Activated CD4-positive, CD25-positive, alpha-beta regulatory T cell treated with anti-CD3 and anti-CD28 coated beads, Interleukin-2, amount 50 U/mL, for 24 hours (primary cell): ENCODE measurements at regions not wholly inside any gene's neighbourhood (a gene's known extent, or its start where the extent isn't known, plus 50 kb on each side); places are given as distances from the start of the nearest gene placed in this dataset.
"Not testable (repeated sequence)": the region's sequence is repeated elsewhere in the genome, so short reads cannot be mapped to it uniquely, and the experiment has no call there.

Source experiments
- ATAC-seq, 2 donors: fragments of 150-1000 bp; cut with Tn5 transposase; one replicate each; pipeline ENCODE4 v1.10.0; 2021; ENCODE audit warnings: mild to moderate bottlenecking in 1 of 2, moderate library complexity in 1 of 2

DNA sequence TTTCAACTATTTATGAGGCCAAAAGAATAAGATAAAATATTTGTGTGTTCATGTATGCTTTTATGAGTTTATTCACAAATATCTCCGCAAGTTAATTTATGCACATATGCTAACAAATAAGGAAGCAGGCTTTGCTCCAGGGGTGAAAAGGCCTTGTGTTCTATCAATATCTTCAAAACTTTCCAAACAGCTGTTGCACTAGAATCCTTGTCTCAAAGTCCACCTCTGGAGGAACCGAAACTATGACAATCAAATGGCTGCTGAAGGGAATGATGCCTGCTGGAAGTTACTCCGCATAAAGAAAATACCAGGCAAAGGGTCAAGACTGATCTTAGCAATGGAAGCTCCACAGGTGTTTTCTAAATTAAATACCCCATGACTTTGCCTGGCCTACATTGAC, 145.0 kb upstream of the GHITM start:
- no peak for ATAC-seq

DNA sequence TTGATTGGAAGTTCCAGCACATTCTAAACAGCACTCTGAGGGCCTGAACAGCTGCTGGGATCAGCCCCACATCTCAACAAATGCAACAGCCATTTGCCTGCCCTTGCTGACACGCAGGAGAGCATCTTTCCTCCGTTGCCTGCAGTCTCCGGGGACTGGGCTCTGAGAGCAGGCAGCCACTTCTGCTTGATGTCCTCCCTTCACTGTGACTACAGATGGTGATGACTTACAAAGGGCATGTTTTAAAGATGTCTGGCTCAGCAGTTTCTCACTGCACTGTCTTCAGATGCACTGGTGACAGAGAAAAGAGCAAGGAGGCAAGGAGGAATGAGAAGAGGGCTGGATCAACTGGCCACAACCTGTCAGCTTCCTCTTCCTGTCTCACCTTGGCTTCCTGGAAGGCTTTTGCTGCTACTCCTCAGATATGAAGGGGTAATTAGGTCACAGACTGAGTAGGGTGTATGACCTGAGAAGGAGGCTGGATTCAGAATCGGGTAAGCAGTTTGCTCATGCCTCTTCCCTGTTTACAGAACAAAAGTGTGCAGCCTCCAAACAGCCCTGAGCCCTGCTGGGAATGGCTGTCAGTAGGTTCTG, 143.5 kb upstream of the GHITM start:
- ATAC-seq, result no peak

DNA sequence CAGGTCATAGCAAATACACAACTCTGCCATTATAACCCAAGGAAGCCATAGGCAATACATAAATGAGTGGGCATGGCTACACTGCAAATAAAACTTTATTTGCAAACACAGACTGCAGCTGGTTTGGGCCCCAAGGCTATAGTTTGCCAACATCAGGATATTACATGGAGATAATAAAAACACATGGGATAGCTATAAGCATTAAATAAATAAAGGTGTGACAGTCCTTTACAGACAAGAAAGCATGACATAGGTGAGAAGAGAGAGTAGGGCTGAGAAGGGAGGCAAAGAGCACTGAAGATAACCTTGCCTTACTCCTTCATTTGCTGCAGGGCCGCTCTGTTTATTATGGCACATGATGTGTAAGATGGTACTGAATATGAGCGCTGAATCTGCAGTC, 135.1 kb upstream of the GHITM start:
- no peak for ATAC-seq

DNA sequence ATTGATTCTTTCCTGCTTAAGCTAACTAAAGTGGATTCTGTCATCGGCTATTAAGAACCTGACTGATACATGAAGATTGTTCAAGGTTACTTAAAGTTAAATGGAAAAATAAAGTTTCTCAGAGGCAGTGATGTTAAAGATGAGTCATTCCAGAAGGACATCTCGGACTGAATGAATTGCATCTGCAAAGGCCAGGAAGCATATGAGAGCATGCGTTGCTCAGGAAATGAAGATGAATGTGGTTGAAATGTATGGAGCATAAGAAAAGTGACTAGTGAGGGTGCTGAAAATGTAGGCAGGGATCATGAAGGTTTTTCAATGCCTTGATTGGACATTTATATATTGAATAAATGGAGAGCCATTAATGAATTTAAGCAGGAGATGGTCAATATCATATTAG, 133.9 kb upstream of the GHITM start:
- no peak for ATAC-seq

DNA sequence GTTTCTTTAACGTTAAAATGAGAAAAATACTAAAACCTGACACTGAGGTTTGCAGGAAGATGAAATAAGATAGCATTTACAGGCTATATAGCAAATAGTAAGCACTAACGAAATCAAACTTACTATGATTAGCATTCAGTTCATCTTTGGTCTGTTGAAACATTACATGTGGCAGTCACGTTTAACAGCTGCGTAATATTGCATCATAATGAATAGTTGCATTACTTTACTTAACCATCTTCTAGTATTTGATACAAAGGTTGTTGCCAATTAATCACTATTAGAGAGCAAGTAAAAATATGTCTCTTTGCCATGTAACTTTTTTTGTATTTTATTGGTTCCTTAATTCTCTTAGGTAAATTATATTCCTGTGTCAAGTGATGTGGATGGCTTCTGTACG, 131.8 kb upstream of the GHITM start:
- ATAC-seq, result no peak

DNA sequence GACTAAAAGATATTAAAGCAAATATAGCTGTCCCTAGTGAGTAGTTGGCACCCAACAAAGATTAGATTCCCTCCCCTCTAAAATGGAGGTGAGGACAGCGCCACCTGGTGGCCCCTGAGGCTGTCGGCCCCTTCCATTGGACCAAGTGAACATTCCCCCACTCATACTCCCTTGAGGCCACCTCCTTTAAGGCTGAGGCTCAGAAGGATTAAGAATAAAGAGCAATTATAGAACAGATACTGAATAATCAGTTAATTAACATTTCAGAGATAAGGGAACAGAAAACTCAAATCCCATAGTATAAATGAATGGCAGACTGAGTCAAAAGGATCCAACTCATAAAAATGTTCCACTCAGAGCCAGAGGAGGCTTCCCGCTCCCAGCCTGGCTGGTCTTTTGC, 130.4 kb upstream of the GHITM start:
- ATAC-seq, result no peak

DNA sequence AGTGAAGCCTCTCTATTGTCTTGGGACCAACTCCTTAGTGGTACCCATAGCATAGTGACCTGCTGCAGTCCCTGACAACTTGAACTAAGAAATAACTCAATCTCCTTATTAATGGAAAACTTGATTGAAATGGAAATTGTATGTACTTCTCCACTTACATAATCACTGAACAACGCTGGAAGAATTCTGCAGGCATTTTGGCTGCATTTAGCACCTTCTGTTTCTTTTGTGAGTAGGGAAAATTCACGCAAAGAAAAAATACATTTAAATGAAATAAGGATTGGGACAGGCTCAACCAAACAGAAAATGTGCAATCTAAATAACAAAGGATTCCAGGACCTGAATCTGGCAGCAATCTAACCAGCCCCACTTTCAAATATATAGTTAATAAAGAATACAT, 126.9 kb upstream of the GHITM start:
- ATAC-seq, result no peak

DNA sequence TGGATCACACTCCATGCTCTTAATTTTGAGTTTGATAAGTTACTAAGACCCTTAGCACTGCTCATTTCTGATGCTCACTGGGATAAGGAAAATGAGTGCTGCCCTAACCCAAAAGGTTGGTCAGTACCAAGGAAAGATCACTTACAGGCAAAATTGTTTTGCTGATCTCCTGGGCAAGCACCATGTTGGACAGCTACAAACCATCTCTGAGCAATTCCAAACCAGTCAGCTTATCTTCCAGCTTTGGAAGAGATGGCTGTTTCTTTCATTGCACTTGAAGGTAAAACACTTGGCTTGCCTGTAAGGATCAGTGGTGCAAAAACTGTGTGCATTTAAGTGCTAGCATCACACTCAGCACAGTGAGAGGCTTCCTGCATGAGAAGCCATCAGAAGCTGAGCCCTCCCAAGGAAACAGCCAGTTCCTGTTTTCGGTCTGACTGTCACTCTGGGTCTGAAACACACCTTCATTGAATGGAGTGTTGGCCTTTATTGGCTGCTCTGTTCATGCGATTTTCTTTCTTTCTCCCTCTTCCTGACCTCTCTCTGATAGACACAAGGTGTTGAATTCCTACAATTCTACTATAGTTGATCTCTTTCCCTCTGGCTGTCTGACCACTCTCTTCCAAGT, 126.4 kb upstream of the GHITM start:
- no peak for ATAC-seq

DNA sequence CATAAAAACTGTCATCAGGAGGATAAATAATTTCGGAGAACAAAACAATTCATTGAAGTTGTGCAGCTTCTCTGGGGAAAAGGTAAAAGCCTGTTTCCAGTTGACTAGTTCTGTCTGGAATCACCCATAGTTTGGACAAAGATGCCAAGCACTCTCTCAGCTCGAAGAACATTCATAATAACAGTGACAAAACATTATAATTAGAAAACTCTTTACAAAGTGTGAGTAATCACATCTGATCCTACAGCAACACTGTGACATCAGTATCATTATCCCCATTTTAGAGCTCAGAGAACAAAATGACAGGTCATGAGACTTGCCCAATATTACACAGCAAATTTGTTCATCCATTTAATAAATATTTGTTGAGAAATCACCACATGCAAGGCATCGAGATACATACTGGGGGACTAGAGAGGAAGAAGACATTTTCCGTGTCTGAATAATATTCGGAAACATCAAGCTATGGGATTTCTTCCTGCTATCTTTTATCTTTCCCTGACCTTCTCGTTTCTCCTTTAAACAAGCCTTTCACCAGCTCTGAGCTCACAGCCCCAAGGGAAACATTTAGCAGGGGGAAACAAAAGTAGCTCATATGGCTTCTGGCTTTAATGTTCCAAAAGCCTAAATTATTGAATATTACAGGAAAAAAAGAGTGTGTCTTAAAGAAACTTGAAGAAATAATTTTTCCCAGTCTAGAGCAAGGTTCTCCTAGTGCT, 123.3 kb upstream of the GHITM start:
- ATAC-seq, result no peak

DNA sequence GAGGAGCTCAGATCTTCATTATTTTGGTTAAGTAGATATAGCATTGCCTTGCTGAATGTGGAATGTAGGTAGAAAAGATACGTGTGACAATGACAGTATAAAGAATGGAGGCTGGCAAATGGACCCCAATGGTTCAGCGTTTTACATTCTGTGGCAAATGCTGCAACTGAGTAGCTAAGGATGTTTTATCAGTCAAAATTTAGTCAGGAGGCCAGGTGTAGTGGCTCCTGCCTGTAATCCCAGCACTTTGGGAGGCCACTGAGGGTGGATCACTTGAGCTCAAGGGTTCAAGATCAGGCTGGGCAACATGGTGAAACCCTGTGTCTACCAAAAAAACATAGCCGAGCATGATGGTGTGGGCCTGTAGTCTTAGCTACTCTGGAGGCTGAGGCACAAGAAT, 120.5 kb upstream of the GHITM start:
- no peak for ATAC-seq

DNA sequence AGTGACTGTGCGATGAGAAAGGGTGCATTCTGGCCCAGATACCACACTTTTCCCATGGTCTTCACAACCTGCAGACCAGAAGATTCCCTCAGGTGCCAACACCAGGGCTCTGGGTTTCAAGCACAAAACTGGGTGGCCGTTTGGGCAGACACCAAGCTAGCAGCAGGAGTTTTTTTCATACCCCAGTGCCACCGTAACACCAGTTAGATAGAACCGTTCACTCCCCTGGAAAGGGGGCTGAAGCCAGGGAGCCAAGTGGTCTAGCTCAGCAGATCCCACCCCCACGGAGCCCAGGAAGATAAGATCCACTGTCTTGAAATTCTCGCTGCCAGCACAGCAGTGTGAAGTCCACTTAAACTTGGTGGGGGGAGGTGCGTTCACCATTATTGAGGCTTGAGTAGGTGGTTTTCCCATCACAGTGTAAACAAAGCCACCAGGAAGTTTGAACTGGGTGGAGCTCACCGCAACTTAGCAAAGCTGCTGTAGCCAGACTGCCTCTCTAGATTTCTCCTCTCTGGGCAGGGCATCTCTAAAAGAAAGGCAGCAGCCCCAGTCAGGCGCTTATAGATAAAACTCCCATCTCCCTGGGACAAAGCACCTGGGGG, 119.4 kb upstream of the GHITM start:
- not testable (repeated sequence) for ATAC-seq

DNA sequence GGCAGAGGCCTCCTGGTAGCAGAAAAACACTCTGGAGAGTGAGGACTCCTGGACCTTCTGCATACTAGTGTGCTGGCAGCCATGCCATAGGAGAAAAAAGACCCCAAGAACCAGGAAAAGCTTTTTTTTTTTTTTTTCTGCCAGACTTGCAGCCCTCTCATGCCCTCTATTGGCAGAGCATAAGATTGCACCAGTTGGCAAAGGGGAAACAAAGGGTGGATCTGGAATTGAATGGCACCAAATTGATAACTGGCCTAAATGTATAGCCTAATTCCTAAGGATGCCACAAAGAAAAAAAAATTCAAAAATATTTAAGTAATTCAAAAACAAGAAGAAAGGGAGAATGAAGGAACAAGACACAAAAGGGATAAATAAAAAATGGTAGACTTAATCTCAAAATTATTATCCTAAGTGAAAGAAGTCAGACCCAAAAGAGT, 112.5 kb upstream of the GHITM start:
- no peak for ATAC-seq

DNA sequence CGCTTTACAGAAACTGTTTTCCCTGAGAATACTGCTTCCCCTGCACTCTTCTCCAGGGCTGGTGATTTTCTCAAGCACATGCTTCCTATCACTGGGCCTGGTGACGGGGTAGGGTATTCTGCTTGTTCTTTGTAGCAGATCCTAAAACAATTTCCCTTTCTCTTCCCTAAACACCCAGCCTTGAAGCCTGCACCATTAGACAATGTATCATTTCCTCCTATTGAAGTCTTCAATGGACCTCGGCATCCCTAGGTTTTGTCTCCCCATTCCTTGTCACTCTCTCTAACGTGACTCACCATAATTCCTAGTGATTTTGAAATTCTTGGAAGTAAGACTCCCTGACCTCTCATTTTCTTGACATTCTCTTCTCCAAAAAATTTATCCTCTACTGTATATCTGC, 109.5 kb upstream of the GHITM start:
- ATAC-seq, result no peak

DNA sequence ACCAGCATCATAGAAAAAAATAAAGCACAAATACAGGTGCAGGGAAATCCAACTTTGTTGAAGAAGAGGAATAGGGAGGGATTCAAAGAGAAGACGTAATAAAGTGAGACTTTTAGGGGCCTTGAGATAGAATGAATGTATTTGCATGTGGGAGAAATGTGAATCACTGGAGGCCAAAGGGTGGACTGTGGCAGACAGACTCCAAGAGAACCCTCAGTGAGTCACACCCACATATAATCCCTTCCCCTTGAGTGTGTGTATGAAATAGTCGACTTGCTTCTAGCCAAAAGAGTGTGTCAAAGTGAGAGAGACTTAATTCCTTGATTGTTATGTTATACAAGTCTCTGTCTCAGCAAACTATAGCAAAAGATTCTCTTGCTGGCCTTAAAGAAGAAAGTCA, 101.3 kb upstream of the GHITM start:
- ATAC-seq, result no peak

DNA sequence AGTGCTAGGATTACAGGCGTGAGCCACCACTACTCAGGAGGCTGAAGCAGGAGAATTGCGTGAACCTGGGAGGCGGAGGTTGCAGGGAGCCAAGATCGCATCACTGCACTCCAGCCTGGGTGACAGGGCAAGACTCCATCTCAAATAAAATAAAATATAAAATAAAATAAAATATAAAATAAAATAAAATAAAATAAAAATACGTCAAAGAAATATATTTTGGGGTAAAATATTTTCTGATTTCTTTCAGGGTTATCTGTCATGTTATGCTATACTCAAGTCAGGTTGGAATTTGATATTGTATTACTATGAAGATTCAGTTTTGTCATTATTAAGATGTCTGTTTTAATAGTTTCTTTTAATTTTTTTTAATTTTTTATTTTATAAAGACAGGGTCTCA, 99.4 kb upstream of the GHITM start:
- no peak for ATAC-seq

DNA sequence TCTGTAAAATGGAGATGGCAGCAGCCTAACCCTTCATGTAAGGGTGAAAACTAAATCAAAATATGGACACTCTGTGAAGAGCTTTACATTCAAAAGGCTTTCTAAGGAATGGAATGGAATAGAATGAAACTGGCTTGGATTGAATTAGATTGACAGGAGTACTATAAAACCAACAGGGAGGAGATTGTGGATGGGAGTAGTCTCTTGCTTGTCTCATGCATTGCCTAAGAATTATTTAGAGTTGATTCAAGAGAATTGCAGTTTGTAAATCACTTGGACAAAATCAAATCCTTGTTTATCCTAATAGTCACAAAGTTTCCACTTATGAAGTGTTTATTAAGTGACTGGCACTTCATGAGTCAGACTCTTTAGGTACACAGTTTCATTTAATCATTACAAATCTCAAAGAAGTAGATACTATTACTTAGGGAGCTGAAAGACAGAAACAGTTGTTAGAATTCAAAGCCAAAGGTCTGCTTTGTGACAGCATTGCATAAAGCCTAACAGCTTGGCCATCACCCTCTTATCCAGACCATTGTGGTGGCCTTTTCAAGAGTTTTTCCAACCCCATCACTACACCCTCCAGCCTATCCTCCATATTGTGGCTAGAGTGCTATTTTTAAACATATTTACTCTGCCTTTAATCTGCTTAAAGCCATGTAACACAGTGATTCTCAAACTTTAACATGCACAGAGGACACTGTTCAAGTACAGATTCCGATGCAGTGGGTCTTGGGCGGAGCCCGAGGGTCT, 91.9 kb upstream of the GHITM start:
- no peak for ATAC-seq

DNA sequence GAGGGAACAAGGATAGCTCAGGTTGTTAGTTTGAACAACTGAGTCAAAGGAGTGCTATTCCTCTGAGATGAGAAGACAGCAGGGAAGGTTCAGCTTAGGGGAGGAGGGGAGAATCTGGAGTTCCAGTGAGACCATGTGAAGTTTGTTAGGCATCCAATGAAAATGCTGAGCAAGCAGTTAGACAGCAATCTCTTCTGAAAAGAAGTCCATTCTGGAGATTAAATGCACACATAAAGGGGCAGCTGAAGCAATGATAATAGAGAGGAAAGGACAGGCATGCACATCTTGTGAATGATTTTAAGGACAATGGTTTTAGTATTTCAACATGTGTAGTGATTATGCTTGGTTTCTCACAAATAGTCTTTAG, 89.7 kb upstream of the GHITM start:
- ATAC-seq, result no peak

DNA sequence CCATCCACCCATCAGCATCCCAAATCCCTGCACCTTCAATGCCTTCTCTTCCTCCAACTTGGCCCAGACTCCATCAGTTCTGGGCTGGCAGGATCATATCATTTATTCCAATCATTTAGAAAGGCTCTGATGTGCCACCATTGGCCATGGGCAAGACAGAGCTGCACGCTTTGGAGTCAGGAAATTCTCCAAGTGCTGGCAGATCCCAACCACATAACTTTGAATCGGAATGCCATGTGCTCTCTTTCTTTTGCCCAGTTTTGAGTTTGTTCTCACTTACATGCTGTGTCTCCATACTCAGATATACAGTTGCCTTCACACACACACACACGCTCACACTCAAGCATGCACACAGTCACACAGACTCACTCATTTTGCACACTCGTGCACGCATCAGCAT, 85.7 kb upstream of the GHITM start:
- no peak for ATAC-seq

DNA sequence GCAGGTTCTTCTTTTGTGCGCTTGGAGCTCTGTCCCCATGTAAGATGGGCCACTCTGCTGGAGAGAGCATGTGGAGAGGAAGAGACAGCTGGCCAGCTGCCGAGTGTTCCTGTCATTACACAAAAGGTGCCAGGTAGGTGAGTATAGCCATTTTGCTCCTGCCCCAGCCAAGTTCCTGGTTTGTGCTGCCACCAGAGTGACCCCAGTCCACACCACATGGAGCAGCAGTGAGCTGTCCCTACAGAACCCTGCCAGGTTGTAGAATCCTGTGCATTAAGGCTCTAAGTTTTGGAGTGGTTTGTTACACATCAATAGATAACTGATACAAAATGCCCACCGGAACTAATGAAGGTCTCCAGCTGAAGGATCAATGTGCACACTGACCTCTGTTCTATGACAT, 84.6 kb upstream of the GHITM start:
- ATAC-seq, result no peak

DNA sequence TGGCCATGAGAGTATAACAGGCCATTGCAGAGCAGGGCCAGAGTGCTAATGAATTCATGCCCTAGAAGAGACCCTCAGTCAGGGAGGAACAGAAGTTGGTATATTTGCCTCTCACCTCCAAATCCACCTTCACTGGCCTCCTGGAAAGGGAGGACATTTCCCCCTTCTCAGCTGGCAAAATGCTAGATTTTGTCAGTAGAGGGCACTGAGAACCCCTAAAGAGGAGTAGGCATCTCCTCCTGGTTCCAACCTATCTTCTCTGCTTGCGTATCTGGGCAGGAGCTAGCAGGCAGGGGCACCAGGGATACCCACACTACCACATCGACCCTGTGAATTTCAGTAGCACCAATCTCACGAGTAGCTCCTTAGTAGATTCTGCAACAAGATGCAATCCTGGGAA, 79.8 kb upstream of the GHITM start:
- ATAC-seq, result no peak

DNA sequence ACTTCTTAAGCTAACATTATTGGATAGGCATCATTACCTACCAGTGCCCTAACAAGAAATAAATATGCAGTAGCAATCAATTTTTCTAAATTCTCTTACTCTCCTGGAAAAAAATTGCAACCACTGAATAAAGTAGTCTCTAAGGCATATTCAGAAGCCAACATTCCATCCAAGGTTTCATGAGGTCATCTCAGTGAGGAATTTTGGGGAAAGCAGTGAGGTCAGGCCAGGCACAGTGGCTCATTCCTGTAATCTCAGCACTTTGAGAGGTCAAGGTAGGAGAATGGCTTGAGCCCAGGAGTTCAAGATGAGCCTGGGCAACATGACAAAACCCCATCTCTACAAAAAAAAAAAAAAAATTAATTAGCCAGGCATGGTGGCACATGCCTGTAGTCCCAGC, 75.9 kb upstream of the GHITM start:
- no peak for ATAC-seq

DNA sequence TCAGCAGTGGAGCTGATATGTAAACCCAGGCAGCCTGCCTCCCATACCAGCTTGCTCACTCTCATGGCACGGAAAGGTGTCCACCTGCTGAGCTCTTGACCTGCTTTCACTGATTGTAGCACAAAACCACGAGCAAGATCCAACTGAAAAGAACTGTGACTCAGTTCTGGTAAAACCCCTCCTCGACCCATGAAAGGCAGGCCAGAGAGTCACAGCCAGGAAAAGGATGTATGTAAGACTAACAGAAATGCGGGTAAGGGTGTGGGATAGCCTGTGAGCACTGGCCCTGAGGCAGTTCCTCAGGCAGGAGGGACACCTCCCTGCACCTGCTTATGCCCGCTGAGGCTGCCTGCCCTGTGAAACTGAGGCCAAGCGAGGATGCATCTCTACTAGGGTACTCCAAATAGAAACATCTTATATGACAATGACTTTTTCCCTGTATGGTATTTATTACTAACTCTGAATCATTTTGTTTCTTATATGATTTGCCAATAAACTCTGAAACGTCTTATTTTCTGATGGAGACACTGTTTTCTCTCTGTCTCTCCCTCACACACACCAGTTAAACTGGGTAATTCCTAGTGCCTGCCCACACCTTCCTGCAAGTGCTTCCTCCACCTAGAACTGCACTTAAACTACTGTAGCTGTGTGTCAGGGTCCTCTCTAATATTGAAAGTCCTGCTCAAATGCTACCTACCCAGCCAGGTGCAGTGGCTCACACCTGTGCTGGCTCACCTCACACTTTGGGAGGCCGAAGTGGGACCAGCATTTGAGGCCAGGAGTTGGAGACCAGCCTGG, 73.3 kb upstream of the GHITM start:
- ATAC-seq, result no peak

DNA sequence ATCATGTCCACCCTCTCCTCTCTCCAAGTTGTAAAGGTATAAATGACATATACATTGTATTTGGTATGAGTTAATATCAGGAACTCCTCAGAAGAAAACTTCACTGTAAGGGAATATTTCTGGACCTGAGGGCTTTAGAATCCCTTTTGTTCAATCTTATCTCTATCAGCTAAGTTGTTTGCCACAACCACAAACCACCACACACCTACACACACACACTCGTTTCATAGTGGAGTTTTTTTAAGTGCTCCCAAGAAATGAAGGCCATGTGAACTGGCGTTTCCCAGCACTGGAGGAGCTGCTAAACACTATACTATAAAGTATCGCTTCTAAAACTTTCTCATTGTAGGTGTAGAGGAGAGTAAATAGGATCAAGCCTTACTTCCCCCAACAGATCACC, 64.8 kb upstream of the GHITM start:
- no peak for ATAC-seq
